H9 (cell line): ENCODE measurements at regions not wholly inside any gene's neighbourhood (a gene's known extent, or its start where the extent isn't known, plus 50 kb on each side); places are given as distances from the start of the nearest gene placed in this dataset.

ENCODE experiments used
- DNase-seq: peaks from one replicate; pipeline ENCODE4 v3.0.0-alpha.2; 2017
- H2AFZ ChIP-seq: one replicate; pipeline ENCODE4 v1.6.1; 2013; ENCODE audit warnings: mild to moderate bottlenecking, low read length, control low read depth, moderate library complexity
- H2AK5ac ChIP-seq: 2 replicates; pipeline ENCODE4 v1.6.1; 2013; ENCODE audit warnings: low read length, control low read depth, mixed read lengths; ENCODE audit not compliant: insufficient read length
- H2BK120ac ChIP-seq: one replicate; pipeline ENCODE4 v1.6.1; 2013; ENCODE audit warnings: low read depth, mild to moderate bottlenecking, low read length, control low read depth, inconsistent platforms; ENCODE audit not compliant: poor library complexity, severe bottlenecking
- H2BK12ac ChIP-seq: 2 replicates; pipeline ENCODE4 v1.6.1; 2013; ENCODE audit warnings: low read length, control low read depth, mixed read lengths, low read depth; ENCODE audit not compliant: insufficient read length
- H2BK15ac ChIP-seq: 2 replicates; pipeline ENCODE4 v1.6.1; 2013; ENCODE audit warnings: low read depth, low read length, control low read depth
- H2BK20ac ChIP-seq: one replicate; pipeline ENCODE4 v1.6.1; 2013; ENCODE audit warnings: low read depth, mild to moderate bottlenecking, low read length, control low read depth, inconsistent platforms; ENCODE audit not compliant: poor library complexity, severe bottlenecking
- H2BK5ac ChIP-seq: 2 replicates; pipeline ENCODE4 v1.6.1; 2013; ENCODE audit warnings: low read length, control low read depth, mixed read lengths; ENCODE audit not compliant: insufficient read length
- H3K14ac ChIP-seq: 2 replicates; pipeline ENCODE4 v1.6.1; 2013; ENCODE audit warnings: low read length, control low read depth; ENCODE audit not compliant: insufficient read depth
- H3K18ac ChIP-seq: 2 replicates; pipeline ENCODE4 v1.6.1; 2013; ENCODE audit warnings: low read depth, mild to moderate bottlenecking, mixed read lengths, low read length, control low read depth; ENCODE audit not compliant: insufficient read length
- H3K23ac ChIP-seq: 2 replicates; pipeline ENCODE4 v1.6.1; 2013; ENCODE audit warnings: low read length, control low read depth, mixed read lengths, low read depth; ENCODE audit not compliant: insufficient read length
- H3K23me2 ChIP-seq: 2 replicates; pipeline ENCODE4 v1.6.1; 2013; ENCODE audit warnings: low read depth, mild to moderate bottlenecking, mixed read lengths, low read length, control low read depth; ENCODE audit not compliant: insufficient read length, poor library complexity, severe bottlenecking
- H3K27ac ChIP-seq: 2 replicates; pipeline ENCODE4 v1.5.1; 2013; ENCODE audit warnings: low read length, control low read depth, mixed read lengths, low read depth; ENCODE audit not compliant: insufficient read length
- H3K27me3 ChIP-seq: 2 replicates; pipeline ENCODE4 v1.6.1; 2013; ENCODE audit warnings: low read length, control low read depth, inconsistent platforms; ENCODE audit not compliant: insufficient read depth
- H3K4ac ChIP-seq: 2 replicates; pipeline ENCODE4 v1.6.1; 2013; ENCODE audit warnings: low read depth, mild to moderate bottlenecking, control low read depth, inconsistent platforms, low read length, moderate library complexity
- H3K4me1 ChIP-seq: 2 replicates; pipeline ENCODE4 v1.6.1; 2013; ENCODE audit warnings: low read length, control low read depth, inconsistent platforms; ENCODE audit not compliant: insufficient read depth
- H3K4me2 ChIP-seq: 2 replicates; pipeline ENCODE4 v1.6.1; 2013; ENCODE audit warnings: low read length, control low read depth, mixed read lengths; ENCODE audit not compliant: insufficient read length, insufficient read depth
- H3K56ac ChIP-seq: 2 replicates; pipeline ENCODE4 v1.6.1; 2013; ENCODE audit warnings: low read depth, mild to moderate bottlenecking, mixed read lengths, low read length, control low read depth; ENCODE audit not compliant: insufficient read length
- H3K79me1 ChIP-seq: 2 replicates; pipeline ENCODE4 v1.6.1; 2013; ENCODE audit warnings: low read depth, mild to moderate bottlenecking, moderate library complexity, low read length, control low read depth, inconsistent platforms; ENCODE audit not compliant: insufficient read depth, poor library complexity, severe bottlenecking
- H3K79me2 ChIP-seq: 2 replicates; pipeline ENCODE4 v1.6.1; 2013; ENCODE audit warnings: low read length, control low read depth, inconsistent platforms; ENCODE audit not compliant: insufficient read depth
- H3K9ac ChIP-seq: 2 replicates; pipeline ENCODE4 v1.6.1; 2013; ENCODE audit warnings: low read length, control low read depth, mixed read lengths; ENCODE audit not compliant: insufficient read length; ENCODE audit errors: extremely low read depth
- H3K9me3 ChIP-seq: one replicate; pipeline ENCODE4 v1.6.1; 2013; ENCODE audit warnings: low read depth, low read length, inconsistent platforms; ENCODE audit not compliant: control insufficient read depth
- H3T11ph ChIP-seq: one replicate; pipeline ENCODE4 v1.6.1; 2013; ENCODE audit warnings: mild to moderate bottlenecking, low read length, control low read depth, inconsistent platforms
- H4K20me1 ChIP-seq: one replicate; pipeline ENCODE4 v1.6.1; 2013; ENCODE audit not compliant: control insufficient read depth, insufficient read length, insufficient read depth
- H4K5ac ChIP-seq: 2 replicates; pipeline ENCODE4 v1.6.1; 2013; ENCODE audit warnings: low read depth, mild to moderate bottlenecking, mixed read lengths, low read length, control low read depth; ENCODE audit not compliant: insufficient read length
- H4K8ac ChIP-seq: replicated peaks from 2 replicates; pipeline ENCODE4 v1.6.1; 2013; ENCODE audit warnings: low read length, control low read depth, mixed read lengths, low read depth; ENCODE audit not compliant: insufficient read length
- H4K91ac ChIP-seq: 2 replicates; pipeline ENCODE4 v1.6.1; 2013; ENCODE audit warnings: low read depth, mild to moderate bottlenecking, moderate library complexity, mixed read lengths, low read length, control low read depth; ENCODE audit not compliant: insufficient read length
- H3K27ac Mint-ChIP-seq, 3 experiments: 2 replicates in 2 of 3; 3 replicates in 1 of 3; pipeline ENCODE4 v1.8.0; 2020 to 2021; ENCODE audit warnings: mixed read lengths in 3 of 3, mild to moderate bottlenecking in 1 of 3, moderate library complexity in 1 of 3
- H3K27me3 Mint-ChIP-seq: 2 replicates; pipeline ENCODE4 v1.8.0; 2021; ENCODE audit warnings: low read depth, mild to moderate bottlenecking, moderate library complexity, mixed read lengths
- H3K36me3 Mint-ChIP-seq, 3 experiments: 2 replicates in 2 of 3; 3 replicates in 1 of 3; pipeline ENCODE4 v1.8.0; 2020 to 2021; ENCODE audit warnings: low read depth in 3 of 3, mixed read lengths in 3 of 3; ENCODE audit not compliant: insufficient read depth in 1 of 3
- H3K4me1 Mint-ChIP-seq, 2 experiments: 2 replicates each; pipeline ENCODE4 v1.8.0; 2020; ENCODE audit warnings: mixed read lengths in 2 of 2
- H3K4me3 Mint-ChIP-seq, 2 experiments: 2 replicates in 1 of 2; 3 replicates in 1 of 2; pipeline ENCODE4 v1.8.0; 2020 to 2021; ENCODE audit warnings: mild to moderate bottlenecking in 2 of 2, mixed read lengths in 2 of 2, moderate library complexity in 1 of 2
- H3K9me3 Mint-ChIP-seq, 2 experiments: 2 replicates in 1 of 2; 3 replicates in 1 of 2; pipeline ENCODE4 v1.8.0; 2020; ENCODE audit warnings: mild to moderate bottlenecking in 2 of 2, mixed read lengths in 2 of 2, moderate library complexity in 1 of 2
- CTCF ChIP-seq: fragments of 200-600 bp; sonication (generic); conservative IDR thresholded peaks from 3 replicates; pipeline ENCODE4 v1.8.0; 2021; ENCODE audit warnings: antibody characterized with exemption, mild to moderate bottlenecking

- no peak for DNase-seq
- Histone ChIP-seq H2AK5ac (no peak overlapping the region), H3T11ph (no peak overlapping the region), H3K4me2 (no peak overlapping the region), H3K9ac (no peak overlapping the region), H2BK5ac (no peak overlapping the region), H4K91ac (no peak overlapping the region), H3K4ac (no peak overlapping the region), H3K27ac (no peak overlapping the region), H2BK12ac (no peak overlapping the region), H4K8ac (no peak overlapping the region), H3K23ac (no peak overlapping the region), H4K5ac (no peak overlapping the region), H3K79me2 (no peaks in the 10 kb centered on the region), H2BK15ac (no peak overlapping the region), H2BK120ac (no peak overlapping the region), H3K56ac (no peak overlapping the region), H3K18ac (no peak overlapping the region), H3K9me3 (no peaks in the 10 kb centered on the region), H4K20me1 (no peaks in the 10 kb centered on the region), H3K4me1 (no peaks in the 10 kb centered on the region), H2AFZ (no peak overlapping the region), H2BK20ac (no peak overlapping the region), H3K14ac (no peak overlapping the region), H3K27me3 (no peaks in the 10 kb centered on the region; the same call in 1 of the 2 replicates), H3K23me2 (no peaks in the 10 kb centered on the region), H3K79me1 (no peaks in the 10 kb centered on the region)
- Mint-ChIP-seq H3K4me1 (peaks cover 0 to 3% of the 10 kb centered on the region in 2 experiments; a peak in 1 of 4 replicates), H3K4me3 (no peak overlapping the region), H3K27me3 (peaks cover 38% of the 10 kb centered on the region), H3K27ac (no peak overlapping the region), H3K9me3 (0 out of 5 replicates have a peak, but pooled peaks cover 0 to 2% of the 10 kb centered on the region in 2 experiments), H3K36me3 (peaks cover 0 to 3% (median 0%) of the 10 kb centered on the region in 3 experiments; a peak in 1 of 7 replicates)
- no peak for TF ChIP-seq CTCF
Measured at GRCh38 chr6:137284811-137285110, 65.6 kb upstream of the IFNGR1 start.
